ENCODE measurements at regions not wholly inside any gene's neighbourhood (a gene's known extent, or its start where the extent isn't known, plus 50 kb on each side); places are given as distances from the start of the nearest gene placed in this dataset.
A peak's percentile ranks its signal among the peaks of the same experiment; 100 is the strongest.

- Histone ChIP-seq H3K36me3 (ENCODE audit: control insufficient read depth in 1 of 2, insufficient read depth in 2 of 2, low read length in 1 of 2) (no peaks in the 10 kb centered on the region), H3K9me3 (ENCODE audit: control insufficient read depth, low read length) (no peaks in the 10 kb centered on the region), H3K27me3 (ENCODE audit: control insufficient read depth in 1 of 2, insufficient read depth in 2 of 2, low read length in 1 of 2) (no peaks in the 10 kb centered on the region), H3K27ac (ENCODE audit: low read depth in 1 of 2, low read length in 2 of 2) (no peak overlapping the region), H3K4me1 (ENCODE audit: control insufficient read depth in 1 of 2, insufficient read depth in 2 of 2, low read length in 2 of 2) (no peaks in the 10 kb centered on the region), H3K4me3 (ENCODE audit: low read length in 2 of 2) (no peak overlapping the region)
- ATAC-seq (ENCODE audit: low FRiP score), result peak; percentile 54
- DNase-seq, result no peak
- intact Hi-C loops (cut with DNase I), result no loop called here
Observed at GRCh38 chr1:67889953-67890567, 56.8 kb upstream of the GNG12 start.

- WGBS, 2 donors, result 86 to 94% methylated on average over 1 of the region's 1 CpG
- no peaks in the 10 kb centered on the region for H3K4me1 ChIP-seq (ENCODE audit: control insufficient read depth in 1 of 2, insufficient read depth in 2 of 2, low read length in 2 of 2)
- DNase-seq (no peak), ATAC-seq (ENCODE audit: low FRiP score) (no peak)
- no peaks in the 10 kb centered on the region for H3K27me3 ChIP-seq (ENCODE audit: control insufficient read depth in 1 of 2, insufficient read depth in 2 of 2, low read length in 1 of 2)
- H3K9me3 ChIP-seq (ENCODE audit: control insufficient read depth, low read length), result no peaks in the 10 kb centered on the region
- intact Hi-C loops (cut with DNase I), result no loop called here
- no peak overlapping the region for H3K4me3 ChIP-seq (ENCODE audit: low read length in 2 of 2)
- H3K27ac ChIP-seq (ENCODE audit: low read depth in 1 of 2, low read length in 2 of 2), result no peak overlapping the region
- H3K36me3 ChIP-seq (ENCODE audit: control insufficient read depth in 1 of 2, insufficient read depth in 2 of 2, low read length in 1 of 2), result no peaks in the 10 kb centered on the region
Observed at GRCh38 chr1:67889466-67889865, 56.2 kb upstream of the GNG12 start.

- DNase-seq (no peak), ATAC-seq (ENCODE audit: low FRiP score) (no peak)
- Histone ChIP-seq H3K9me3 (ENCODE audit: control insufficient read depth, low read length) (no peaks in the 10 kb centered on the region), H3K27me3 (ENCODE audit: control insufficient read depth in 1 of 2, insufficient read depth in 2 of 2, low read length in 1 of 2) (no peaks in the 10 kb centered on the region), H3K27ac (ENCODE audit: low read depth in 1 of 2, low read length in 2 of 2) (no peak overlapping the region), H3K4me1 (ENCODE audit: control insufficient read depth in 1 of 2, insufficient read depth in 2 of 2, low read length in 2 of 2) (no peaks in the 10 kb centered on the region), H3K36me3 (ENCODE audit: control insufficient read depth in 1 of 2, insufficient read depth in 2 of 2, low read length in 1 of 2) (no peaks in the 10 kb centered on the region), H3K4me3 (ENCODE audit: low read length in 2 of 2) (no peak overlapping the region)
- intact Hi-C loops (cut with DNase I), result no loop called here
- 74 to 85% methylated on average over 6 of the region's 6 CpGs for WGBS, 2 donors
Observed at GRCh38 chr1:67888216-67889106, 55.2 kb upstream of the GNG12 start.

DNA sequence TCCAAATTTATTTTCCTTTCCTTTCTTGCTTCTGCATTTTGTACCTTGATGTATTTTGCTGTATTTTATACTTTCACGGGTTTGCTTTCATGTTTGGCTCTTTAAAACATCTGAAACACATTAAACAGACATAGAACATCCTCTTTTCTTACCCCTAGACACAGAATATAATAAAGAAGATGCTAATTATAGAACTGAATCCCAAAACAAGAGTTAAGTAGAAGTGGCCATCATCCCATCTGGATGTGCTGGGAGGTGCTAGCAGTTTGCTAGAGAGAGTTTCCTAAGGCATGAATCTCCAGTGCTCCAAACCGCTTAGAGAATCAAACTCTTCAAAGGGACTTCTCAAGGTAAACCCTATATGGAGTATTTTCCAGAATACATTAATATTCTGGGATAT lies 53.9 kb upstream of the GNG12 start:
- no peak overlapping the region for H3K4me3 ChIP-seq (ENCODE audit: low read length in 2 of 2)
- WGBS, 2 donors, result 94 to 96% methylated on average over 2 of the region's 2 CpGs
- no peaks in the 10 kb centered on the region for H3K9me3 ChIP-seq (ENCODE audit: control insufficient read depth, low read length)
- H3K36me3 ChIP-seq (ENCODE audit: control insufficient read depth in 1 of 2, insufficient read depth in 2 of 2, low read length in 1 of 2), result no peaks in the 10 kb centered on the region
- intact Hi-C loops (cut with DNase I), result no loop called here
- no peak for DNase-seq
- ATAC-seq (ENCODE audit: low FRiP score), result no peak
- no peaks in the 10 kb centered on the region for H3K27me3 ChIP-seq (ENCODE audit: control insufficient read depth in 1 of 2, insufficient read depth in 2 of 2, low read length in 1 of 2)
- H3K4me1 ChIP-seq (ENCODE audit: control insufficient read depth in 1 of 2, insufficient read depth in 2 of 2, low read length in 2 of 2), result no peaks in the 10 kb centered on the region
- H3K27ac ChIP-seq (ENCODE audit: low read depth in 1 of 2, low read length in 2 of 2), result no peak overlapping the region

DNA sequence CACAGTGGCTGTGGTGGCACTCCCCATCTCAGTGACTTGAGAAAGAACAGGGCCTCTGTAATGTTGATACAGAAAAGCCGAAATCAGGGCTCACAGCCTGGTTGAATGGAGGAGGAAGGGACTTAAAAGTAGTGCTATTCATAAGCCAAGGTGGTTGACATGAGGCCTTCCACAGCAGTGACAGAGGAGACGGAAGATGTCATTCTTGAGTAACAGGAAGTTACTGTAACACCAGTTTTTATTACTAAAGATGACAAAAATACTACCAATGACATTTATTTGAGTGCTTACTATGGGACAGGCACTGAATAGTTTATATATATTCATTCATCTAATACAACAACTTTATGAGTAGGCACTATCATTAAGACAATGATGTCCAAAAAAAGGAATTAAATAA lies 52.8 kb upstream of the GNG12 start:
- Histone ChIP-seq H3K36me3 (ENCODE audit: control insufficient read depth in 1 of 2, insufficient read depth in 2 of 2, low read length in 1 of 2) (no peaks in the 10 kb centered on the region), H3K4me1 (ENCODE audit: control insufficient read depth in 1 of 2, insufficient read depth in 2 of 2, low read length in 2 of 2) (no peaks in the 10 kb centered on the region), H3K4me3 (ENCODE audit: low read length in 2 of 2) (no peak overlapping the region), H3K27me3 (ENCODE audit: control insufficient read depth in 1 of 2, insufficient read depth in 2 of 2, low read length in 1 of 2) (no peaks in the 10 kb centered on the region), H3K9me3 (ENCODE audit: control insufficient read depth, low read length) (no peaks in the 10 kb centered on the region), H3K27ac (ENCODE audit: low read depth in 1 of 2, low read length in 2 of 2) (no peak overlapping the region)
- ATAC-seq (ENCODE audit: low FRiP score), result no peak
- 95% methylated on average over 2 of the region's 2 CpGs for WGBS, 2 donors
- intact Hi-C loops (cut with DNase I), result no loop called here
- DNase-seq, result no peak

DNA sequence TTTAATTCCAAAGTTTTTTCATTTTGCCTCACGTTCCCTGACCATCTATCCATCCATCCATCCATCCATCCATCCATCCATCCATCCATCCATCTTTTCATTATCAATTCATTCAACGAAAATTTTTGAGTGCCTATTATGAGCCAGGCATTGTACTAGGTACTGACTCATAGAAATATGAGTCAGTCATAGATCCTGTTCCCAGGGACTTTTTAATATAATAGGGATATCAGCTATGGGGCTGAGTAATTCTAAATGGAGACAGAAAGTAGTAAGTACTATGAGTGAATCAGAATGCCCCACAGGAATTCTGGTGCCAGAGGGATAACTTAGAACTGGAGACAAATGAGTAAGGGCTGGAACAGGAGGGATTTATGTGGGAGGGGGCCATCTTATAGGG lies 49.8 kb upstream of the GNG12 start:
- ATAC-seq (ENCODE audit: low FRiP score) (no peak), DNase-seq (no peak)
- H3K27ac ChIP-seq (ENCODE audit: low read depth in 1 of 2, low read length in 2 of 2), result no peak overlapping the region
- no peaks in the 10 kb centered on the region for H3K36me3 ChIP-seq (ENCODE audit: control insufficient read depth in 1 of 2, insufficient read depth in 2 of 2, low read length in 1 of 2)
- no peak overlapping the region for H3K4me3 ChIP-seq (ENCODE audit: low read length in 2 of 2)
- 67 to 75% methylated on average over 2 of the region's 2 CpGs for WGBS, 2 donors
- intact Hi-C loops (cut with DNase I), result no loop called here
- no peaks in the 10 kb centered on the region for H3K27me3 ChIP-seq (ENCODE audit: control insufficient read depth in 1 of 2, insufficient read depth in 2 of 2, low read length in 1 of 2)
- H3K9me3 ChIP-seq (ENCODE audit: control insufficient read depth, low read length), result no peaks in the 10 kb centered on the region
- H3K4me1 ChIP-seq (ENCODE audit: control insufficient read depth in 1 of 2, insufficient read depth in 2 of 2, low read length in 2 of 2), result peaks cover 0 to 3% of the 10 kb centered on the region in 2 donors
